Retinal pigment epithelial cell (primary cell): ENCODE measurements at regions not wholly inside any gene's neighbourhood (a gene's known extent, or its start where the extent isn't known, plus 50 kb on each side); places are given as distances from the start of the nearest gene placed in this dataset.

Source experiments
- DNase-seq: peaks from one replicate; pipeline ENCODE4 v3.0.0-alpha.2; 2010; ENCODE audit warnings: low read depth
- H3K4me3 ChIP-seq: 2 replicates; pipeline ENCODE4 v1.5.1; 2011; ENCODE audit warnings: mild to moderate bottlenecking, low read length, control low read depth, moderate library complexity
- TF ChIP-seq, protein P1 (sequence below): conservative IDR thresholded peaks from 2 replicates; pipeline ENCODE4 v1.5.1; 2011; ENCODE audit warnings: low read depth, low read length, control low read depth, inconsistent platforms

- no peak overlapping the region for H3K4me3 ChIP-seq
- DNase-seq, result no peak
- TF ChIP-seq, protein P1, sequence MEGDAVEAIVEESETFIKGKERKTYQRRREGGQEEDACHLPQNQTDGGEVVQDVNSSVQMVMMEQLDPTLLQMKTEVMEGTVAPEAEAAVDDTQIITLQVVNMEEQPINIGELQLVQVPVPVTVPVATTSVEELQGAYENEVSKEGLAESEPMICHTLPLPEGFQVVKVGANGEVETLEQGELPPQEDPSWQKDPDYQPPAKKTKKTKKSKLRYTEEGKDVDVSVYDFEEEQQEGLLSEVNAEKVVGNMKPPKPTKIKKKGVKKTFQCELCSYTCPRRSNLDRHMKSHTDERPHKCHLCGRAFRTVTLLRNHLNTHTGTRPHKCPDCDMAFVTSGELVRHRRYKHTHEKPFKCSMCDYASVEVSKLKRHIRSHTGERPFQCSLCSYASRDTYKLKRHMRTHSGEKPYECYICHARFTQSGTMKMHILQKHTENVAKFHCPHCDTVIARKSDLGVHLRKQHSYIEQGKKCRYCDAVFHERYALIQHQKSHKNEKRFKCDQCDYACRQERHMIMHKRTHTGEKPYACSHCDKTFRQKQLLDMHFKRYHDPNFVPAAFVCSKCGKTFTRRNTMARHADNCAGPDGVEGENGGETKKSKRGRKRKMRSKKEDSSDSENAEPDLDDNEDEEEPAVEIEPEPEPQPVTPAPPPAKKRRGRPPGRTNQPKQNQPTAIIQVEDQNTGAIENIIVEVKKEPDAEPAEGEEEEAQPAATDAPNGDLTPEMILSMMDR, result no peak
Observed at GRCh38 chr7:86953653-86954336, 105.7 kb downstream of the ELAPOR2 start.

DNA sequence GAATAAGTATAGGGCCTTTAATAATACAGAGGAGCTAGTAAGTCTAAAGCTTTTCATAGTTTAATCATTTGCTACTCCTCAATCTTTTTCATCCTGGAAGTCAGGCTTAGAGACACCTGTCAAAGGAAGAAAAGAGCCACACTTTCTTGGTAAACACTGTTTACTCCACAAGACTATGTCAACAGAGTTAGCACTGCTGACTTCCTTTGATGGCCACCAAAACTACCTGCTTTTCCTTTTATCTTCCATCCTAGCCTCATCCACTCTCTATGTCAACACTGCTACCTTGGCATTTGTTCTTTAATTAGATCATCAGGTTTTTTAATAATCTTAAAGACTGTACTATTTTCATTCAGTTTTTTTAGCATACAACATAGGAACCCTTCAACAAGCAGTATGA, 106.2 kb downstream of the ELAPOR2 start:
- no peak for DNase-seq
- TF ChIP-seq, protein P1, result no peak
- H3K4me3 ChIP-seq, result no peak overlapping the region

- TF ChIP-seq, protein P1, result no peak
- H3K4me3 ChIP-seq, result no peak overlapping the region
- no peak for DNase-seq
Observed at GRCh38 chr7:86951895-86952294, 107.6 kb downstream of the ELAPOR2 start.

GRCh38 chr7:86950944-86951343, 108.5 kb downstream of the ELAPOR2 start:
- no peak overlapping the region for H3K4me3 ChIP-seq
- TF ChIP-seq, protein P1, result no peak
- DNase-seq, result no peak

DNA sequence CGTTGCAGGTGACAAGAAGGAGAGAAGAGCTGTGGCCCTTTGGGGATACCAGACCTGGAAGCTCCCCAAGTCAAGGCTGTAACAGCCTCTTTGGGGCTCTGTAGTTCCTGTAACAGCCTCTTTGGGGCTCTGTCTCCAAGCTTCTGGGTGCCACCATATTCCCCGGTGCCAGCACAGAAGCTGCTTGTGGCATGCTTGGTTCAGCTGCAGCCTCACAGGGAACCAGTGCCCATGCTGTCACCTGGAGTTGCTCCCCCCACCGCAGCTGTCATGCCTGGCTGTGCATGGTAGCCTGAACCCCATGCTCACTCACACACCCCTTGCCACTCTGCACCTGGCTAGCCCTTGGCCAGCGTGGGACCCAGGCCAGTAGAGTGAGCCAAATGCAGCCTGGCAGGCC, 109.1 kb downstream of the ELAPOR2 start:
- no peak overlapping the region for H3K4me3 ChIP-seq
- TF ChIP-seq, protein P1, result no peak
- DNase-seq, result no peak

- no peak for DNase-seq
- no peak overlapping the region for H3K4me3 ChIP-seq
- TF ChIP-seq, protein P1, result no peak
Observed at GRCh38 chr7:86949779-86950260, 109.6 kb downstream of the ELAPOR2 start.
